Astrocyte (in vitro differentiated cells and primary cell): ENCODE measurements at regions not wholly inside any gene's neighbourhood (a gene's known extent, or its start where the extent isn't known, plus 50 kb on each side); places are given as distances from the start of the nearest gene placed in this dataset.

Experiments used
- DNase-seq: peaks from one replicate; pipeline ENCODE4 v3.0.0-alpha.2; 2010; ENCODE audit warnings: low read depth
- FAIRE-seq: peaks from 2 replicates; lab custom pipeline; 2011; peaks lifted over from hg19 to GRCh38; lab: Jason Lieb, UNC
- H2AFZ ChIP-seq: 2 replicates; pipeline ENCODE4 v1.6.0; 2012; ENCODE audit warnings: low read depth, low read length, inconsistent platforms
- H3K27ac ChIP-seq: 2 replicates; pipeline ENCODE4 v1.5.1; 2011; ENCODE audit warnings: low read depth, low read length, inconsistent platforms
- H3K27me3 ChIP-seq: 2 replicates; pipeline ENCODE4 v1.6.0; 2011; ENCODE audit warnings: low read length, inconsistent platforms; ENCODE audit not compliant: insufficient read depth
- H3K36me3 ChIP-seq: 2 replicates; pipeline ENCODE4 v1.5.1; 2011; ENCODE audit warnings: low read length, inconsistent platforms; ENCODE audit not compliant: insufficient read depth
- H3K4me1 ChIP-seq: 2 replicates; pipeline ENCODE4 v1.5.1; 2011; ENCODE audit warnings: low read length, inconsistent platforms; ENCODE audit not compliant: insufficient read depth
- H3K4me2 ChIP-seq: 2 replicates; pipeline ENCODE4 v1.6.0; 2012; ENCODE audit warnings: low read length, inconsistent platforms
- H3K4me3 ChIP-seq: 2 replicates; pipeline ENCODE4 v1.5.1; 2011; ENCODE audit warnings: low read depth, mild to moderate bottlenecking, low read length, inconsistent platforms; ENCODE audit not compliant: insufficient read depth
- H3K79me2 ChIP-seq: 2 replicates; pipeline ENCODE4 v1.6.0; 2012; ENCODE audit warnings: mild to moderate bottlenecking, low read length, inconsistent platforms; ENCODE audit not compliant: insufficient read depth
- H3K9ac ChIP-seq: 2 replicates; pipeline ENCODE4 v1.6.0; 2012; ENCODE audit warnings: mild to moderate bottlenecking, low read length, inconsistent platforms
- H3K9me3 ChIP-seq: 2 replicates; pipeline ENCODE4 v1.5.1; 2012; ENCODE audit warnings: low read depth, mild to moderate bottlenecking, low read length, inconsistent platforms; ENCODE audit not compliant: insufficient read depth
- H4K20me1 ChIP-seq: 2 replicates; pipeline ENCODE4 v1.6.0; 2012; ENCODE audit warnings: low read length, inconsistent platforms; ENCODE audit not compliant: insufficient read depth
- H3K27ac Mint-ChIP-seq: one replicate; pipeline ENCODE4 v1.8.0; 2021; ENCODE audit warnings: mild to moderate bottlenecking, mixed read lengths; ENCODE audit not compliant: unreplicated experiment
- H3K27me3 Mint-ChIP-seq: one replicate; pipeline ENCODE4 v1.8.0; 2021; ENCODE audit warnings: low read depth, mixed read lengths; ENCODE audit not compliant: unreplicated experiment
- H3K36me3 Mint-ChIP-seq: one replicate; pipeline ENCODE4 v1.8.0; 2021; ENCODE audit warnings: low read depth, mixed read lengths; ENCODE audit not compliant: unreplicated experiment
- H3K4me1 Mint-ChIP-seq: one replicate; pipeline ENCODE4 v1.8.0; 2021; ENCODE audit warnings: low read depth, mixed read lengths; ENCODE audit not compliant: unreplicated experiment
- H3K4me3 Mint-ChIP-seq: one replicate; pipeline ENCODE4 v1.8.0; 2021; ENCODE audit warnings: mild to moderate bottlenecking, moderate library complexity, mixed read lengths; ENCODE audit not compliant: unreplicated experiment
- H3K9me3 Mint-ChIP-seq: one replicate; pipeline ENCODE4 v1.8.0; 2021; ENCODE audit warnings: mild to moderate bottlenecking, mixed read lengths; ENCODE audit not compliant: unreplicated experiment
- EZH2 ChIP-seq: IDR thresholded peaks from 2 replicates; pipeline ENCODE4 v1.6.1; 2012; ENCODE audit warnings: mild to moderate bottlenecking, low read length, inconsistent platforms; ENCODE audit not compliant: insufficient read depth
- TF ChIP-seq, protein P1 (sequence below): IDR thresholded peaks from 2 replicates; pipeline ENCODE4 v1.5.1; 2011; ENCODE audit warnings: low read depth, mild to moderate bottlenecking, inconsistent platforms, low read length, moderate library complexity; ENCODE audit not compliant: insufficient read depth

GRCh38 chr6:82088978-82089771, 158.4 kb downstream of the IBTK start:
- no peak overlapping the region for H3K27ac ChIP-seq
- no peak overlapping the region for H3K27ac Mint-ChIP-seq
- DNase-seq (no peak), FAIRE-seq (no peak)
- H3K27me3 ChIP-seq, result no peaks in the 10 kb centered on the region
- H3K9me3 ChIP-seq, result no peaks in the 10 kb centered on the region
- H3K79me2 ChIP-seq, result no peaks in the 10 kb centered on the region
- no peak overlapping the region for H2AFZ ChIP-seq
- no peak overlapping the region for H3K9ac ChIP-seq
- H3K9me3 Mint-ChIP-seq, result peaks cover 4% of the 10 kb centered on the region
- H3K27me3 Mint-ChIP-seq, result no peaks in the 10 kb centered on the region
- no peaks in the 10 kb centered on the region for H4K20me1 ChIP-seq
- H3K36me3 ChIP-seq, result no peaks in the 10 kb centered on the region
- no peak overlapping the region for H3K4me3 ChIP-seq
- H3K4me1 Mint-ChIP-seq, result no peaks in the 10 kb centered on the region
- H3K36me3 Mint-ChIP-seq, result no peaks in the 10 kb centered on the region
- no peak for TF ChIP-seq EZH2
- TF ChIP-seq, protein P1, sequence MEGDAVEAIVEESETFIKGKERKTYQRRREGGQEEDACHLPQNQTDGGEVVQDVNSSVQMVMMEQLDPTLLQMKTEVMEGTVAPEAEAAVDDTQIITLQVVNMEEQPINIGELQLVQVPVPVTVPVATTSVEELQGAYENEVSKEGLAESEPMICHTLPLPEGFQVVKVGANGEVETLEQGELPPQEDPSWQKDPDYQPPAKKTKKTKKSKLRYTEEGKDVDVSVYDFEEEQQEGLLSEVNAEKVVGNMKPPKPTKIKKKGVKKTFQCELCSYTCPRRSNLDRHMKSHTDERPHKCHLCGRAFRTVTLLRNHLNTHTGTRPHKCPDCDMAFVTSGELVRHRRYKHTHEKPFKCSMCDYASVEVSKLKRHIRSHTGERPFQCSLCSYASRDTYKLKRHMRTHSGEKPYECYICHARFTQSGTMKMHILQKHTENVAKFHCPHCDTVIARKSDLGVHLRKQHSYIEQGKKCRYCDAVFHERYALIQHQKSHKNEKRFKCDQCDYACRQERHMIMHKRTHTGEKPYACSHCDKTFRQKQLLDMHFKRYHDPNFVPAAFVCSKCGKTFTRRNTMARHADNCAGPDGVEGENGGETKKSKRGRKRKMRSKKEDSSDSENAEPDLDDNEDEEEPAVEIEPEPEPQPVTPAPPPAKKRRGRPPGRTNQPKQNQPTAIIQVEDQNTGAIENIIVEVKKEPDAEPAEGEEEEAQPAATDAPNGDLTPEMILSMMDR, result no peak
- H3K4me3 Mint-ChIP-seq, result no peak overlapping the region
- no peak overlapping the region for H3K4me2 ChIP-seq
- no peaks in the 10 kb centered on the region for H3K4me1 ChIP-seq

DNA sequence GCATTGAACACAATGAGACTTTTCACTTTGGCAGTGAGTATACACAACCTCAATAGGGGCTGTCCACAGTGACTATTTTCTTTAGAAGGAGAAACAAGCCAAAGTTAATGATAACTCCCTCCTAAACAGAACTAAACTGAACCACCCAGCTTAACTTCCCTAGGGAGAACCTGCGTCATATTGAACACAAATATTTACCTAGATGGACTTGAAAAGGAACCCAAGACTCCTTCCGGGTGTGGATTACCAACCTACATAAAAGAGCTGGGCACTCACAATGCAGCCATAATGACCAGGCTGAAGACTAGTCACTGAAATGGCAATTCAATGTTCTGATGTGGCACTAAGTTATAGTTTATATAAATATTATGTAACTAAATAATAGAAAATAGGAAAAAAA, 160.6 kb downstream of the IBTK start:
- no peaks in the 10 kb centered on the region for H3K79me2 ChIP-seq
- no peak overlapping the region for H3K4me3 ChIP-seq
- Mint-ChIP-seq H3K36me3 (no peaks in the 10 kb centered on the region), H3K4me1 (no peaks in the 10 kb centered on the region), H3K4me3 (no peak overlapping the region), H3K27me3 (no peaks in the 10 kb centered on the region), H3K9me3 (peaks cover 4% of the 10 kb centered on the region), H3K27ac (no peak overlapping the region)
- no peak overlapping the region for H3K9ac ChIP-seq
- no peaks in the 10 kb centered on the region for H3K36me3 ChIP-seq
- H3K27ac ChIP-seq, result no peak overlapping the region
- FAIRE-seq (no peak), DNase-seq (no peak)
- no peak overlapping the region for H3K4me2 ChIP-seq
- H3K9me3 ChIP-seq, result no peaks in the 10 kb centered on the region
- H3K27me3 ChIP-seq, result no peaks in the 10 kb centered on the region
- TF ChIP-seq EZH2, result no peak
- TF ChIP-seq, protein P1, result no peak
- H2AFZ ChIP-seq, result no peak overlapping the region
- no peaks in the 10 kb centered on the region for H3K4me1 ChIP-seq
- no peaks in the 10 kb centered on the region for H4K20me1 ChIP-seq

GRCh38 chr6:82085701-82086100, 161.8 kb downstream of the IBTK start:
- TF ChIP-seq EZH2, result no peak
- TF ChIP-seq, protein P1, result no peak
- Histone ChIP-seq H3K4me1 (no peaks in the 10 kb centered on the region), H3K9ac (no peak overlapping the region), H3K4me3 (no peak overlapping the region), H3K79me2 (no peaks in the 10 kb centered on the region), H3K27ac (no peak overlapping the region), H2AFZ (no peak overlapping the region), H3K4me2 (no peak overlapping the region), H4K20me1 (no peaks in the 10 kb centered on the region), H3K36me3 (no peaks in the 10 kb centered on the region), H3K27me3 (no peaks in the 10 kb centered on the region), H3K9me3 (no peaks in the 10 kb centered on the region)
- peaks cover under 1% of the 10 kb centered on the region for H3K4me1 Mint-ChIP-seq
- DNase-seq (no peak), FAIRE-seq (no peak)
- H3K27me3 Mint-ChIP-seq, result no peaks in the 10 kb centered on the region
- H3K27ac Mint-ChIP-seq, result no peak overlapping the region
- no peaks in the 10 kb centered on the region for H3K36me3 Mint-ChIP-seq
- no peaks in the 10 kb centered on the region for H3K9me3 Mint-ChIP-seq
- H3K4me3 Mint-ChIP-seq, result no peak overlapping the region
